ENCODE measurements at regions not wholly inside any gene's neighbourhood (a gene's known extent, or its start where the extent isn't known, plus 50 kb on each side); places are given as distances from the start of the nearest gene placed in this dataset.

- no peaks in the 10 kb centered on the region for H3K9me3 Mint-ChIP-seq
- no peak for DNase-seq
- H3K36me3 Mint-ChIP-seq (ENCODE audit: low read depth): no peaks in the 10 kb centered on the region
- H3K27me3 Mint-ChIP-seq (ENCODE audit: insufficient read depth): peaks cover 2% of the 10 kb centered on the region
- H3K4me1 Mint-ChIP-seq (ENCODE audit: low read depth): peaks cover 31% of the 10 kb centered on the region
- H3K4me3 Mint-ChIP-seq: no peak overlapping the region; the same call in 1 of the 2 replicates
- peak overlapping the region; percentile 32; the same call in 1 of the 2 replicates for H3K27ac Mint-ChIP-seq
- no peak for TF ChIP-seq CTCF (IDR thresholded peaks at IDR 0.05)
These were observed 345.1 kb upstream of the USP24 start for GRCh38 chr1:55560266-55560665.

GRCh38 chr1:55559842-55560241, 344.7 kb upstream of the USP24 start:
- Mint-ChIP-seq H3K9me3 (no peaks in the 10 kb centered on the region), H3K27ac (peak overlapping the region; percentile 32; the same call in 1 of the 2 replicates), H3K27me3 (ENCODE audit: insufficient read depth) (peaks cover 2% of the 10 kb centered on the region), H3K4me1 (ENCODE audit: low read depth) (peaks cover 31% of the 10 kb centered on the region), H3K4me3 (peak overlapping the region; percentile 11; the same call in 1 of the 2 replicates), H3K36me3 (ENCODE audit: low read depth) (no peaks in the 10 kb centered on the region)
- no peak for TF ChIP-seq CTCF (IDR thresholded peaks at IDR 0.05)
- no peak for DNase-seq

- H3K27me3 Mint-ChIP-seq (ENCODE audit: insufficient read depth): peaks cover 2% of the 10 kb centered on the region
- peak overlapping the region; percentile 40; the same call in 1 of the 2 replicates for H3K27ac Mint-ChIP-seq
- no peak for TF ChIP-seq CTCF (IDR thresholded peaks at IDR 0.05)
- H3K4me1 Mint-ChIP-seq (ENCODE audit: low read depth): peaks cover 31% of the 10 kb centered on the region
- no peak overlapping the region; the same call in 1 of the 2 replicates for H3K4me3 Mint-ChIP-seq
- peak; percentile 17 for DNase-seq
- H3K9me3 Mint-ChIP-seq: no peaks in the 10 kb centered on the region
- H3K36me3 Mint-ChIP-seq (ENCODE audit: low read depth): no peaks in the 10 kb centered on the region
These were observed 344.0 kb upstream of the USP24 start for GRCh38 chr1:55559161-55559611.

- no peak overlapping the region for H3K4me3 Mint-ChIP-seq
- TF ChIP-seq CTCF (IDR thresholded peaks at IDR 0.05): no peak
- no peaks in the 10 kb centered on the region for H3K9me3 Mint-ChIP-seq
- peaks cover 31% of the 10 kb centered on the region for H3K4me1 Mint-ChIP-seq (ENCODE audit: low read depth)
- no peak overlapping the region for H3K27ac Mint-ChIP-seq
- H3K36me3 Mint-ChIP-seq (ENCODE audit: low read depth): no peaks in the 10 kb centered on the region
- DNase-seq: no peak
- H3K27me3 Mint-ChIP-seq (ENCODE audit: insufficient read depth): peaks cover under 1% of the 10 kb centered on the region
These were observed 343.4 kb upstream of the USP24 start for GRCh38 chr1:55558515-55558914.

GRCh38 chr1:55555956-55556725, 341.0 kb upstream of the USP24 start:
- Mint-ChIP-seq H3K4me3 (no peak overlapping the region), H3K27me3 (ENCODE audit: insufficient read depth) (no peaks in the 10 kb centered on the region; the same call in 1 of the 2 replicates), H3K9me3 (no peaks in the 10 kb centered on the region), H3K4me1 (ENCODE audit: low read depth) (peaks cover 31% of the 10 kb centered on the region), H3K36me3 (ENCODE audit: low read depth) (no peaks in the 10 kb centered on the region), H3K27ac (no peak overlapping the region)
- no peak for TF ChIP-seq CTCF (IDR thresholded peaks at IDR 0.05)
- no peak for DNase-seq
